ENCODE measurements at regions not wholly inside any gene's neighbourhood (a gene's known extent, or its start where the extent isn't known, plus 50 kb on each side); places are given as distances from the start of the nearest gene placed in this dataset.

- TF ChIP-seq CTCF (IDR thresholded peaks at IDR 0.05 in 4 of 5, conservative IDR thresholded peaks at IDR 0.05 in 1 of 5) (no peak), POLR2A (IDR thresholded peaks at IDR 0.05) (no peak)
Observed at GRCh38 chr15:99914723-99915122, 181.5 kb upstream of the LYSMD4 start.

Measured in gastrocnemius medialis (tissue), 4 donors.